OCI-LY1 (cell line): ENCODE measurements at regions not wholly inside any gene's neighbourhood (a gene's known extent, or its start where the extent isn't known, plus 50 kb on each side); places are given as distances from the start of the nearest gene placed in this dataset.

Source experiments
- CTCF ChIP-seq: fragments of 200-600 bp; sonication (generic), shearing (Covaris generic); IDR thresholded peaks from 2 replicates; pipeline ENCODE4 v1.5.1; 2017; ENCODE audit warnings: mild to moderate bottlenecking, antibody characterized with exemption, low read length, moderate library complexity, mixed read lengths
- EZH2 ChIP-seq: fragments of 200-600 bp; sonication (generic), shearing (Covaris generic); IDR thresholded peaks from 2 replicates; pipeline ENCODE4 v1.8.0; 2017; ENCODE audit warnings: borderline replicate concordance, mixed run types, mild to moderate bottlenecking, antibody characterized with exemption, low read length, moderate library complexity, mixed read lengths

- no peak for TF ChIP-seq CTCF
- TF ChIP-seq EZH2: no peak
Observed at GRCh38 chr11:122044086-122044485, 71.9 kb downstream of the BLID start.
